H1 (cell line): ENCODE measurements at regions not wholly inside any gene's neighbourhood (a gene's known extent, or its start where the extent isn't known, plus 50 kb on each side); places are given as distances from the start of the nearest gene placed in this dataset.
"Not testable (repeated sequence)": the region's sequence is repeated elsewhere in the genome, so short reads cannot be mapped to it uniquely, and the experiment has no call there.

Experiments
- CTCF ChIA-PET: fragments of 300-600 bp; sonication (Branson Sonifier 250); formaldehyde crosslinking; loops from one replicate; lab custom pipeline; 2021; ENCODE audit not compliant: partially characterized antibody; lab: Charles Lee
- POLR2A ChIA-PET: fragments of 300-600 bp; sonication (Branson Sonifier 250); formaldehyde crosslinking; loops from one replicate; lab custom pipeline; 2021; ENCODE audit warnings: inconsistent platforms; ENCODE audit not compliant: partially characterized antibody; lab: Charles Lee
- DNase-seq, 2 experiments: peaks; one replicate each; pipeline versions ENCODE4 v3.0.0 to v3.0.0-alpha.2; 2010 to 2022; ENCODE audit warnings: low spot score in 2 of 2, low read depth in 1 of 2, mixed read lengths in 1 of 2
- FAIRE-seq: peaks from 2 replicates; lab custom pipeline; 2011; peaks lifted over from hg19 to GRCh38; lab: Jason Lieb, UNC
- H2AFZ ChIP-seq: 2 replicates; pipeline ENCODE4 v1.8.1; 2012; ENCODE audit warnings: low read length, inconsistent platforms
- H2AK5ac ChIP-seq: 2 replicates; pipeline ENCODE4 v1.6.1; 2013; ENCODE audit warnings: low read depth, low read length
- H2BK120ac ChIP-seq: replicated peaks from 2 replicates; pipeline ENCODE3; 2013; ENCODE audit warnings: low read depth, low read length, inconsistent platforms
- H2BK12ac ChIP-seq: 2 replicates; pipeline ENCODE4 v1.6.1; 2013; ENCODE audit warnings: low read depth, low read length
- H2BK15ac ChIP-seq: 2 replicates; pipeline ENCODE4 v1.6.1; 2013; ENCODE audit warnings: low read length
- H2BK20ac ChIP-seq: 2 replicates; pipeline ENCODE4 v1.6.1; 2013; ENCODE audit warnings: low read length
- H2BK5ac ChIP-seq: 2 replicates; pipeline ENCODE4 v1.6.1; 2013; ENCODE audit warnings: low read depth, low read length
- H3K14ac ChIP-seq: 2 replicates; pipeline ENCODE4 v1.6.1; 2013; ENCODE audit warnings: inconsistent platforms; ENCODE audit not compliant: insufficient read length
- H3K18ac ChIP-seq: 2 replicates; pipeline ENCODE4 v1.6.1; 2013; ENCODE audit warnings: low read length; ENCODE audit errors: extremely low read depth
- H3K23ac ChIP-seq: 2 replicates; pipeline ENCODE4 v1.6.1; 2013; ENCODE audit warnings: inconsistent platforms; ENCODE audit not compliant: insufficient read length
- H3K23me2 ChIP-seq: 2 replicates; pipeline ENCODE4 v1.6.1; 2013; ENCODE audit warnings: low read depth, low read length
- H3K27ac ChIP-seq: 2 replicates; pipeline ENCODE4 v1.6.1; 2011; ENCODE audit warnings: low read depth, low read length, inconsistent platforms
- H3K27me3 ChIP-seq, 4 experiments: replicated peaks in 1 of 4; 1 replicate in 1 of 4; 2 replicates in 3 of 4; pipeline versions ENCODE4 v1.6.1 to v1.8.1; 2011 to 2013; ENCODE audit warnings: low read length in 3 of 4, mild to moderate bottlenecking in 3 of 4, inconsistent platforms in 2 of 4, mixed read lengths in 2 of 4, moderate library complexity in 1 of 4; ENCODE audit not compliant: control insufficient read depth in 3 of 4, insufficient read depth in 3 of 4; ENCODE audit errors: extremely low read depth in 1 of 4
- H3K36me3 ChIP-seq, 4 experiments: 2 replicates each; pipeline versions ENCODE4 v1.6.1 to v1.8.1; 2011 to 2013; ENCODE audit warnings: mild to moderate bottlenecking in 4 of 4, low read length in 3 of 4, moderate library complexity in 2 of 4, control low read depth in 1 of 4, inconsistent platforms in 1 of 4; ENCODE audit not compliant: insufficient read depth in 4 of 4, control insufficient read depth in 2 of 4
- H3K4ac ChIP-seq: replicated peaks from 2 replicates; pipeline ENCODE3; 2013; ENCODE audit warnings: low read length, low read depth, mixed read lengths, inconsistent platforms; ENCODE audit not compliant: insufficient read length
- H3K4me1 ChIP-seq, 4 experiments: replicated peaks in 1 of 4; 1 replicate in 1 of 4; 2 replicates in 3 of 4; pipeline versions ENCODE4 v1.6.1 to v1.8.1; 2011 to 2013; ENCODE audit warnings: low read length in 3 of 4, inconsistent platforms in 2 of 4, mixed read lengths in 1 of 4; ENCODE audit not compliant: insufficient read depth in 4 of 4, control insufficient read depth in 3 of 4
- H3K4me2 ChIP-seq, 2 experiments: 2 replicates each; pipeline versions ENCODE4 v1.6.1 to v1.8.1; 2011 to 2013; ENCODE audit warnings: low read depth in 2 of 2, low read length in 2 of 2, control low read depth in 1 of 2, inconsistent platforms in 1 of 2, mild to moderate bottlenecking in 1 of 2; ENCODE audit not compliant: insufficient read depth in 1 of 2
- H3K4me3 ChIP-seq, 4 experiments: fragments of 200-600, 300-600 bp in 1 of 4; sonication (generic), shearing (Covaris generic), sonication (Bioruptor Twin) in 1 of 4; 2 replicates each; pipeline versions ENCODE4 v1.5.1 to v1.8.1; 2011 to 2016; ENCODE audit warnings: low read length in 4 of 4, low read depth in 3 of 4, control low read depth in 2 of 4, inconsistent platforms in 2 of 4, mild to moderate bottlenecking in 2 of 4, mixed read lengths in 1 of 4, moderate library complexity in 1 of 4; ENCODE audit not compliant: insufficient read depth in 2 of 4; ENCODE audit errors: extremely low read depth in 1 of 4
- H3K56ac ChIP-seq: replicated peaks from 2 replicates; pipeline ENCODE3; 2013; ENCODE audit warnings: low read depth, mild to moderate bottlenecking, mixed read lengths, low read length, inconsistent platforms; ENCODE audit not compliant: insufficient read length
- H3K79me1 ChIP-seq: 2 replicates; pipeline ENCODE4 v1.6.1; 2013; ENCODE audit warnings: low read depth, low read length, control low read depth
- H3K79me2 ChIP-seq, 2 experiments: 2 replicates each; pipeline versions ENCODE4 v1.6.1 to v1.8.1; 2012 to 2013; ENCODE audit warnings: low read length in 2 of 2, mild to moderate bottlenecking in 2 of 2, inconsistent platforms in 1 of 2; ENCODE audit not compliant: insufficient read depth in 2 of 2, control insufficient read depth in 1 of 2
- H3K9ac ChIP-seq, 4 experiments: replicated peaks in 1 of 4; 1 replicate in 1 of 4; 2 replicates in 3 of 4; pipeline versions ENCODE4 v1.6.1 to v1.8.1; 2011 to 2013; ENCODE audit warnings: low read depth in 3 of 4, low read length in 3 of 4, control low read depth in 2 of 4, mild to moderate bottlenecking in 2 of 4, moderate library complexity in 2 of 4, inconsistent platforms in 1 of 4; ENCODE audit errors: extremely low read depth in 1 of 4
- H3K9me3 ChIP-seq, 2 experiments: 2 replicates each; pipeline versions ENCODE4 v1.6.1 to v1.8.1; 2012 to 2013; ENCODE audit warnings: mild to moderate bottlenecking in 2 of 2, moderate library complexity in 2 of 2, control low read depth in 1 of 2, inconsistent platforms in 1 of 2, low read depth in 1 of 2, low read length in 1 of 2, mixed read lengths in 1 of 2; ENCODE audit not compliant: insufficient read depth in 2 of 2
- H4K20me1 ChIP-seq, 2 experiments: replicated peaks in 1 of 2; 2 replicates each; pipeline versions ENCODE3 to v1.8.1; 2011 to 2013; ENCODE audit warnings: inconsistent platforms in 2 of 2, low read length in 2 of 2, mild to moderate bottlenecking in 1 of 2; ENCODE audit not compliant: insufficient read depth in 2 of 2, control insufficient read depth in 1 of 2
- H4K5ac ChIP-seq: 2 replicates; pipeline ENCODE4 v1.6.1; 2013; ENCODE audit warnings: low read length, low read depth, mixed read lengths, inconsistent platforms; ENCODE audit not compliant: insufficient read length
- H4K8ac ChIP-seq: 2 replicates; pipeline ENCODE4 v1.8.0; 2013; ENCODE audit warnings: mild to moderate bottlenecking, moderate library complexity, low read length, inconsistent platforms; ENCODE audit not compliant: insufficient read depth; ENCODE audit errors: extremely low read depth
- H4K91ac ChIP-seq: replicated peaks from 2 replicates; pipeline ENCODE3; 2013; ENCODE audit warnings: low read length, mixed read lengths, inconsistent platforms; ENCODE audit not compliant: insufficient read length
- WGBS, 2 experiments: shearing (Covaris generic) in 1 of 2; methylation state at CpG; one replicate each; pipeline versions ENCODE4 v1.1.6 to v1.1.7; 2013 to 2015; ENCODE audit warnings: low lambda C conversion rate in 2 of 2, mixed read lengths in 2 of 2, inconsistent platforms in 1 of 2, low coverage in 1 of 2, missing lambda C conversion rate in 1 of 2; ENCODE audit not compliant: insufficient replicate concordance in 2 of 2, insufficient coverage in 1 of 2, insufficient read length in 1 of 2; ENCODE audit errors: extremely low coverage in 1 of 2, missing lambda C conversion rate in 1 of 2; 5-methylcytosine and 5-hydroxymethylcytosine counted together

DNA sequence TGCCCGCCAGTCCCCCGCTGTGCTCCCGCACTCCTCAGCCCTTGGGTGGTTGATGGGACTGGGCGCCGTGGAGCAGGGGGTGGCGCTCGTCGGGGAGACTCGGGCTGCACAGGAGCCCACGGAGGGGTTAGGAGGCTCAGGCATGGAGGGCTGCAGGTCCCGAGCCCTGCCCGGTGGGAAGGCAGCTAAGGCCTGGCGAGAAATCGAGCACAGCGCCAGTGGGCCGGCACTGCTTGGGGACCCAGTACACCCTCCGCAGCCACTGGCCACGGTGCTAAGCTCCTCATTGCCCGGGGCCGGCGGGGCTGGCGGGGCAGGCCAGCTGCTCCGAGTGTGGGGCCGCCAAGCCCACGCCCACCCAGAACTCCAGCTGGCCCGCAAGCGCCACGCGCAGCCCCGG lies 1496.5 kb upstream of the LRRTM3 start:
- H2BK20ac ChIP-seq, H3K9me3 ChIP-seq, H3K9ac ChIP-seq, H3K4me3 ChIP-seq, H4K8ac ChIP-seq, H4K91ac ChIP-seq, H4K5ac ChIP-seq, H2AFZ ChIP-seq, H2BK120ac ChIP-seq, POLR2A ChIA-PET, H3K23ac ChIP-seq, H3K23me2 ChIP-seq, FAIRE-seq, H3K4ac ChIP-seq, H2BK15ac ChIP-seq, H3K18ac ChIP-seq, H2BK12ac ChIP-seq, H4K20me1 ChIP-seq, H3K14ac ChIP-seq, H2BK5ac ChIP-seq, H3K27me3 ChIP-seq, H3K4me2 ChIP-seq, H3K79me1 ChIP-seq, H3K79me2 ChIP-seq, H3K36me3 ChIP-seq, H3K27ac ChIP-seq, DNase-seq, H3K56ac ChIP-seq, H3K4me1 ChIP-seq, CTCF ChIA-PET, H2AK5ac ChIP-seq: not testable (repeated sequence)
- 99% methylated on average over 23 of the region's 30 CpGs; no CpG with 5 or more reads in 1 of the 2 experiments for WGBS, 2 experiments
